ENCODE measurements at regions not wholly inside any gene's neighbourhood (a gene's known extent, or its start where the extent isn't known, plus 50 kb on each side); places are given as distances from the start of the nearest gene placed in this dataset.

- no peak for TF ChIP-seq JUND (IDR thresholded peaks at IDR 0.05; ENCODE audit: low read depth, low read length)
- no peak for TF ChIP-seq CTCF (IDR thresholded peaks at IDR 0.05 in 2 of 3, conservative IDR thresholded peaks at IDR 0.05 in 1 of 3; ENCODE audit: control insufficient read depth in 2 of 3, extremely low read depth in 1 of 3, insufficient read depth in 1 of 3, low read depth in 3 of 3, low read length in 3 of 3)
- TF ChIP-seq NR2C1 (IDR thresholded peaks at IDR 0.05): no peak
- TF ChIP-seq FOS (IDR thresholded peaks at IDR 0.05; ENCODE audit: borderline replicate concordance, extremely low read depth, insufficient read length): no peak
- TF ChIP-seq CHD4 (IDR thresholded peaks at IDR 0.05): no peak
- TF ChIP-seq MAX (IDR thresholded peaks at IDR 0.05; ENCODE audit: low read depth, low read length): no peak
- no peak for TF ChIP-seq EGR1 (IDR thresholded peaks at IDR 0.05; ENCODE audit: borderline replicate concordance in 1 of 2, low read depth in 2 of 2, low read length in 2 of 2)
- TF ChIP-seq REST (IDR thresholded peaks at IDR 0.05; ENCODE audit: low read depth, low read length): no peak
- no peak for TF ChIP-seq EZH2 (IDR thresholded peaks at IDR 0.05; ENCODE audit: borderline replicate concordance, control insufficient read depth, low read depth, low read length)
- TF ChIP-seq POLR2AphosphoS5 (IDR thresholded peaks at IDR 0.05; ENCODE audit: low read length): no peak
- no peak for TF ChIP-seq EP300 (IDR thresholded peaks at IDR 0.05; ENCODE audit: borderline replicate concordance in 1 of 2, control insufficient read depth in 1 of 2, low read depth in 2 of 2, low read length in 2 of 2)
- TF ChIP-seq PBX3 (IDR thresholded peaks at IDR 0.05; ENCODE audit: insufficient replicate concordance, low read depth, low read length): no peak
- TF ChIP-seq TARDBP (IDR thresholded peaks at IDR 0.05; ENCODE audit: borderline replicate concordance): no peak
Measured at GRCh38 chr16:86680162-86680561, 101.8 kb downstream of the FOXL1 start.
